Thyroid gland (tissue), 4 donors: ENCODE measurements at regions not wholly inside any gene's neighbourhood (a gene's known extent, or its start where the extent isn't known, plus 50 kb on each side); places are given as distances from the start of the nearest gene placed in this dataset.

Experiments
- CTCF ChIP-seq, 6 experiments: fragments of 200-600 bp in 3 of 6; fragments of 450-650 bp in 3 of 6; sonication (generic) in 3 of 6; IDR thresholded peaks; one replicate each; pipeline ENCODE4 v1.5.1; 2016 to 2019; ENCODE audit warnings: antibody characterized with exemption in 6 of 6, mild to moderate bottlenecking in 2 of 6, inconsistent platforms in 1 of 6, moderate library complexity in 1 of 6
- POLR2A ChIP-seq, 2 donors: fragments of 450-650 bp; IDR thresholded peaks; one replicate each; pipeline ENCODE4 v1.6.1; 2017; ENCODE audit warnings: antibody characterized with exemption in 2 of 2, mild to moderate bottlenecking in 2 of 2, moderate library complexity in 1 of 2

GRCh38 chr6:156427345-156427744 is 349.8 kb upstream of the ARID1B start:
- TF ChIP-seq CTCF (IDR thresholded peaks at IDR 0.05) (no peak), POLR2A (IDR thresholded peaks at IDR 0.05) (no peak)
